ENCODE measurements at regions not wholly inside any gene's neighbourhood (a gene's known extent, or its start where the extent isn't known, plus 50 kb on each side); places are given as distances from the start of the nearest gene placed in this dataset.
A peak's percentile ranks its signal among the peaks of the same experiment; 100 is the strongest.

DNA sequence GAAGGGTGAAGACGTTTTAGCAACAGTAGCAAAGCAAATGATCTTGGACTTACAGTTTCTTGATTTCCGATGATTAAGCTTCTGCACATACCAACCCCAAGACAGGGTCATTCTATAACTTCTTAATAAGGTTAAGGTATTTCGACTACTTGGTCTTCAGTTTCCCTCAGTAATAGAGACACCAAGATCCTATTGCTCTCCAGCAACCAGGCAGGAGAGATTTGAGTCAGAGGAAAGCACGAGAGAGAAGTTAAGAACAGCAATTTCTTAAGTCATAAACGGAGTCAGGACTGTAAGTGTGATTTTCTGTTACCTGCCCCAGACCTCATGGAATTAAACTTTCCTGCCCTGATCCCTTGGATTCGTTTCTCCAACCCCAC, 215.6 kb downstream of the TTC8 start (continued):
- no peak for TF ChIP-seq CTCF (conservative IDR thresholded peaks at IDR 0.05; ENCODE audit: low read depth in 2 of 2)
- TF ChIP-seq, protein P1, sequence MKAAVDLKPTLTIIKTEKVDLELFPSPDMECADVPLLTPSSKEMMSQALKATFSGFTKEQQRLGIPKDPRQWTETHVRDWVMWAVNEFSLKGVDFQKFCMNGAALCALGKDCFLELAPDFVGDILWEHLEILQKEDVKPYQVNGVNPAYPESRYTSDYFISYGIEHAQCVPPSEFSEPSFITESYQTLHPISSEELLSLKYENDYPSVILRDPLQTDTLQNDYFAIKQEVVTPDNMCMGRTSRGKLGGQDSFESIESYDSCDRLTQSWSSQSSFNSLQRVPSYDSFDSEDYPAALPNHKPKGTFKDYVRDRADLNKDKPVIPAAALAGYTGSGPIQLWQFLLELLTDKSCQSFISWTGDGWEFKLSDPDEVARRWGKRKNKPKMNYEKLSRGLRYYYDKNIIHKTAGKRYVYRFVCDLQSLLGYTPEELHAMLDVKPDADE (IDR thresholded peaks at IDR 0.05), result no peak
- no peak for TF ChIP-seq CREB1 (CRISPR knock-in tag; IDR thresholded peaks at IDR 0.05; ENCODE audit: low read depth)
- TF ChIP-seq JUNB (IDR thresholded peaks at IDR 0.05; ENCODE audit: unreplicated experiment), result no peak
- TF ChIP-seq NANOG (IDR thresholded peaks at IDR 0.05; ENCODE audit: borderline replicate concordance), result no peak

GRCh38 chr14:89040460-89041256, 216.2 kb downstream of the TTC8 start:
- Mint-ChIP-seq H3K4me3 (peak overlapping the region; percentile 62), H3K27ac (peak overlapping the region; percentile 85), H3K4me1 (peaks cover 18% of the 10 kb centered on the region), H3K36me3 (ENCODE audit: low read depth) (peaks cover 23% of the 10 kb centered on the region), H3K9me3 (peaks cover 29% of the 10 kb centered on the region), H3K27me3 (ENCODE audit: insufficient read depth, low read depth, poor library complexity) (peaks cover 10% of the 10 kb centered on the region)
- Histone ChIP-seq H3K4me1 (ENCODE audit: insufficient read depth) (peaks cover 9% of the 10 kb centered on the region; the same call in 1 of the 2 replicates), H3K27me3 (ENCODE audit: insufficient read depth) (no peaks in the 10 kb centered on the region), H3K79me2 (replicated peaks; ENCODE audit: insufficient read depth) (no peaks in the 10 kb centered on the region), H3K27ac (ENCODE audit: low read depth) (no peak overlapping the region), H3K36me3 (ENCODE audit: insufficient read depth) (no peaks in the 10 kb centered on the region), H3K4me3 (peak overlapping the region; percentile 46; the same call in 1 of the 2 replicates), H3F3A (replicated peaks; ENCODE audit: low read depth) (0 out of 2 replicates have a peak, but pooled peaks cover 4% of the 10 kb centered on the region), H3K4me2 (peak overlapping the region; percentile 71), H4K20me1 (replicated peaks; ENCODE audit: insufficient read depth) (no peaks in the 10 kb centered on the region), H3K9me2 (ENCODE audit: insufficient read depth) (no peaks in the 10 kb centered on the region), H2AFZ (peak overlapping the region; percentile 97)
- TF ChIP-seq CREB1 (CRISPR knock-in tag; IDR thresholded peaks at IDR 0.05; ENCODE audit: low read depth) (no peak), POLR2AphosphoS5 (IDR thresholded peaks at IDR 0.05; ENCODE audit: low read depth) (no peak), ZNF462 (CRISPR knock-in tag; IDR thresholded peaks at IDR 0.05) (no peak; the same call in 1 of the 2 replicates), CTCF (conservative IDR thresholded peaks at IDR 0.05; ENCODE audit: low read depth in 2 of 2) (peak; percentile 95 to 99), NANOG (IDR thresholded peaks at IDR 0.05; ENCODE audit: borderline replicate concordance) (no peak), EZH2 (IDR thresholded peaks at IDR 0.05; ENCODE audit: low read depth, unreplicated experiment) (no peak), STAT1 (IDR thresholded peaks at IDR 0.05; ENCODE audit: unreplicated experiment) (no peak)
- TF ChIP-seq, protein P1 (IDR thresholded peaks at IDR 0.05), result no peak
- DNase-seq (ENCODE audit: low spot score) (peak; percentile 95), ATAC-seq (peak; percentile 92)

Measured in GM23338 (cell line).